TTC549 (cell line): ENCODE measurements at regions not wholly inside any gene's neighbourhood (a gene's known extent, or its start where the extent isn't known, plus 50 kb on each side); places are given as distances from the start of the nearest gene placed in this dataset.
A peak's percentile ranks its signal among the peaks of the same experiment; 100 is the strongest.
"Not testable (repeated sequence)": the region's sequence is repeated elsewhere in the genome, so short reads cannot be mapped to it uniquely, and the experiment has no call there.

Experiments used
- FAIRE-seq: peaks from 2 replicates; lab custom pipeline; 2012; peaks lifted over from hg19 to GRCh38; lab: Jason Lieb, UNC

DNA sequence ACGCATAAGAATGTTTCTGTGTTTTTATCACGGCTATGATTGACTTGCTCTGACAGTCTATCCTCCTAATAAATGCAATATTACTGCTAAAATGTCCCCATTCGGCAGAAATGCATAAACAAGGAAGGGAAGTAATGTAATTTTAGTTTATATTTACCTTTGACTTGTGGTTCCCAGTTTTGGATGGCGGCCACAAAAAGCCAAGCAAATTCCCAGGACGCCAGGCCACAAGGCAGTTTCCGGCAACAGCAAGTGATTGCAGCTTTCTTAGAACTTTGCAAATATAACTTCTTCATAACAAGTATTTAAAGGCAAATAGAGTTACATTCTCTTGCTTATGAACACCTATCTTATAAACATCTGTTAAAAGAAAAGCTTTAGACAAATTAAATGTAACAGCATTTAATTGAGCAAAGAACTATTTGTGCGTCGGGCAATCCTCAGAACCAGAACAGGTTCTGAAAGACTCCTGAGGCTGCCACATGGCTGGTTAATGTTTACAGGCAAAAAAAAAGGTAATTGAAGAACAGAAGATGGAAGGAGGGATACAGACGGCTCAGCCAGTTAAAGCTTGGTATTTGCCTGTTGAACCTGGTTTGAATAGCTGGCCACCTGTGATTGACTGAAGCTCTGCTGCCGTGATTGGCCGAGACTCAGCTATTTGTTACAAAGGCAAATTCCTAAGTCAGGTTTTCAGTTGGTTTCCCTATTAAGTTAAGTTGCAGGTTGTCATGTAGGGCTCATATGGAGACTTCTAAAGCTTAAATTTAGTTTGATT lies 80.8 kb downstream of the C21orf91 start:
- FAIRE-seq: no peak

DNA sequence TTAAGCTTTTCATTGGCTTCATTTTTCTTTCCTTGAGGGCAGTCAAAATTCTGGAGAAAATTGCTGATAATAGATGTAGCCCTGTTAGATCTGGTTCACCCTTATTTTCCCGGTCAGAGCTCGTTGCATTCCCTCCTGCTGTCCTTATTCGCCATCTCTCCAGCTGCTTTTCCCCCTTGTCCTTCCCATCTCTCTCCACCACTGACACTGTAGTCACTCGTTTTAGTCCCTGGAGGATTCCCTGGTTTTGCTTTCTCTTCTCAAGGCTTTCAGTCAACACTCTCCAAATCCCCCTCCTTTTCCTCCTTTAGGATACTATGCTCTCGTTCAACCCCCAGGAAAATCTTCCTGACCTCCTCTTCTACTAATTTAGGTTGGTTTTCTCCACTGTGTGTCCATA lies 83.1 kb downstream of the C21orf91 start:
- no peak for FAIRE-seq

DNA sequence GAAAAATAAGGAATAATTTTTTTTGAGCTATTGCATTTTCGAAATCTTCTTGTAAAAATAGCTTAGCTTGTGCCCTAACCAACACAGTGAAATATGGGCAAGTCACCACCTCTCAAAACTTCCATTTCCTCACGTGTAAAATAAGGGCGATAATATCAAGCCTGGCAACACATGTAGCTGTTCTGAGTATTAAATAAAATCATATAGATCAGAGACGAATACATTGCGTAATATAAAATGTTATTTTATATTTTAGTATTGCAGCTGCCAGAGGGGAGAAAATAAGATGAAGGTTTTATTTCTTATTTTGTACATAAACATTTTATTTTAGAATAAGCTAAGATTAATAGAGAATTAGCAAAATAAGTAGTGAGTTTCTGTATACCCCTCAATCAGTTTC lies 85.9 kb downstream of the C21orf91 start:
- no peak for FAIRE-seq

DNA sequence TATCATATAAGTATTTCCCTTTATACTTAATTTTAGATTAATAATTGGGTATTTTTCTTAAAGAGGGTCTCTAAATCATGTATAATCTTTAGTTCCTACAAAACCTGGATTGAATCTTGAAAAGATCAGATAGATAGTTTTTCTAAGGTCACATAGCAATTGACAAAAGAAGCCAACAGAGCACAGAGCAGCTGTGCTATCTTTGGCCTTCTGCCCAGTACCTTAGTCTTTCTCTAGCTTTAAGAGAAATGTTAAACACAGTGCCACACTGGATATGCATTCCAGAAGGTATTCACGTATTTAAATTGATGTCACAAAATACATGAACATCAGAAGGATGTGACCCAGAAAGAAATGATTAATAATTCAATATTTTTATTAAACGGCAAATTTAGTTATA lies 86.8 kb downstream of the C21orf91 start:
- FAIRE-seq: no peak

DNA sequence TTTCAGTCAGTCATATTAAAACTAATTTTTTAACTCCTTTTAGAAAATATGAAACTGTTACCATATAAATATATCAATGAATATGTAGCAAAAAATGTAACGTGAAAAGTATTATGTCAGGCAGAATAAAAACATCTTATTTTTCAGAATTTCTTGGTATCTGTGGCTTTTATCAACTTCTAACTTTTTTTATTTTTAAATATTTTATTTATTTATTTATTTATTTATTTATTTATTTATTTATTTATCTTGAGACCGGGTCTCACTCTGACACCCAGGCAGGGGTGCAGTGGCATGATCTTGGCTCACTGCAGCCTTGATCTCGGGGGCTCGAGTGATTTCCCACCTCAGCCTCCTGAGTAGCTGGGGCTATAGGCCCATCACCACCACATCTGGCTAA lies 87.6 kb downstream of the C21orf91 start:
- peak; percentile 69 for FAIRE-seq

DNA sequence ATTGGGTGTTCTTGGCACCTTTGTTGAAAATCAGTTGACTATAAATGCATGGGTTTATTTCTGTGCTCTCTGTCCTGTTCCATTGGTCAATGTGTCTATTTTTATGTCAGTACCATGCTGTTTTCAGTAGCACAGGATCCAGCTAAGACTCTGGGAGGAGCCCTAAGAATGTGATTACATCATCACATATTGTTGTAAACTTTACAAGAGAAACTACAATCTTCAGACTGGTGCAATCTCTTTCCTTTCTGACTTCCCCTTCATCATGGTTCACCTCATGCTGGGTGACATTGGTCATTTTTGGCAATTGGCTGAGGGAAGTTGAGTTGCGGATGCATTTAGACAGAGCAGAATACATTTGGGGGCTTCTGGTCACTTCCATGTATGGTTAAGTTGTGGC lies 88.4 kb downstream of the C21orf91 start:
- FAIRE-seq: no peak

DNA sequence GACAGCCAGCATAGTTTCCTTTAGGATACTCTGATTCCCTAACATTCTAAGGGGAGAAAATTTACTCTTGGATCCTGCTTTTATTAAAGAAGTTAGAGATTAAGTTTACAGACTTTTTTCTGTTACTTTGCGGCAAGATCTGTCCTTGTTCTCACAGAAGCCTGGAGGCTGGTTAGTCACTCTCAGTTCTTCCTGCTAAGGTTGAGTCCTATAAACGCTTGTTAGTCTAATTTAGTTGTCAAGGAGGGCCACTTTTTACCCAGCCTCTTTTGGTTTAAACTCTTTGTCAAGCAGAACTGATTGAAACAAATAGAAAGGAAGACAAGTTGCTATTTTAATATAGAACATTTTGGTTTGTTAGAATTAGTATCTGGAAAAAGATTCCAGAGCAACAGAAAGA lies 89.7 kb downstream of the C21orf91 start:
- FAIRE-seq: no peak

DNA sequence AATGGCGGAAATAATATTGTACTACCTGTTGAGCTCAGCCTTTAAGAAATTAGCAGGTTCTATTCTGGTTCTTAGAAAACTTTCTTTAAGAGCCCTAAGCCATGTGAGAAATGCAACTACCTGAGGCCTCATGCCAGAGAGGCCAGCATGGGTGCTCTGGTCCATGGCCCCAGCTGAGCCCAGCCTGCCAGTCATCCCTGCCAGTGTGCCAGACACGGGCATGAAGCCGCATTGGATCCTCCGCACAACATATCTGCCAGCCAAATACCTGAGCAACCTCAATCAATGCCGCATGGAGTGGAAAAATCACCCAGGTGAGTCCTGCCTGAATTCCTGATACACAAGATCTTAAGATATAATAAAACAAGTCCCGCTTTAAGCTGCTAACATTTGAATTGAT lies 91.8 kb downstream of the C21orf91 start:
- FAIRE-seq: no peak

DNA sequence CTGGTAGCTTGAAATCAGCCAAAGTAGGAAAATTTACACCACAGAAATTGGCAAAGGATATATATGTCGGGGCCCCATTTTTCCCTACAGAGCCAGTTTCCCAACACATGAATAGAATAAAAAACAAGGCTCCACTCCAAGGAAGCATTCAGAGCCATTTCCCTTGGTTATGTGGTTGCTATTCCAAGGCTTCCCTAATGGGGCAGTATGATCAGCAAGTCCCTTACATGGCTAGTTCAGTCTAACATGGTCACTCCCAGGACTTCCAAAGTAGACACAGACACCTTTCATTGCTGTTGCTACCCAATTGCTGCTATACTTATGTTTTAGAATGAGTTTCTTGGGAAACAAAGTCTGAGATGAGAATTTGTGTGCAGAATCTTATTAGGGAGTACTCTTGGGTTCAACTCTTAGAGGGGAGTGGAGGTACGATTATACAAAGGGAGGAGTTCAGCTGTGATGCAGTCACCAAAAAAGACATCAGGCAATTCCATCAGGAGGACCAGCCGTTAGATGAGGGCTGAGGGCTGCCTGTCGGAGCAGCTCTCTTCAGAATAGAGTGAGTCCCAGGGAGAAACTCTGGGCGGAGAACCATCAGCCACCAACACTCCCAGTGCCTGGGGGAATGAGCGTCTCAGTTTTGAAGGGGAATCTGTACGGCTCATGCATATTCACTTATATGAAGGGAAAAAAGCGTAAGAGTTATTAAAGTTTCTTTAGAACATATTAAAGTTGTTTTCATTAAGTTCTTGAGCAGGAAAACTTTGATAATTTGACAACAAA lies 92.9 kb downstream of the C21orf91 start:
- FAIRE-seq: no peak

DNA sequence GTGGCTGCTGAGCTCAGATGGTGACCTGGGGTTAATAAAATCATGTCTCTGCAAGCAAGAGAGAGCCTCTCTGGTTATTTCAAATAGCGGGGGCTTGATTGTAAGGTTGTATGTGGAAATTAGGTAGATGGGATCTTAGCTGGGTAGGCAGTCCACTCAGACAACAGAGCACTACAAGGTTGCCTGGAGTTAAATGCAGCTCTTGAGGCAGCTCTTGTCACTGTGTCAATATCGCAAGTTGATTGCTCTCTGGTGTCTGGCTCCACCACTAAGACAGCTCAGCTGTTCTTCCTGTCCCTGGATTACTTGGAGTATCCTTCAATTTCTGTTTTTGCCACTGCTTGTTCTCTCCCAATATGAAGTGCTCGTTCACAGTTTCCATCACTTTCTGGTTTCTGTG lies 93.8 kb downstream of the C21orf91 start:
- FAIRE-seq: no peak

DNA sequence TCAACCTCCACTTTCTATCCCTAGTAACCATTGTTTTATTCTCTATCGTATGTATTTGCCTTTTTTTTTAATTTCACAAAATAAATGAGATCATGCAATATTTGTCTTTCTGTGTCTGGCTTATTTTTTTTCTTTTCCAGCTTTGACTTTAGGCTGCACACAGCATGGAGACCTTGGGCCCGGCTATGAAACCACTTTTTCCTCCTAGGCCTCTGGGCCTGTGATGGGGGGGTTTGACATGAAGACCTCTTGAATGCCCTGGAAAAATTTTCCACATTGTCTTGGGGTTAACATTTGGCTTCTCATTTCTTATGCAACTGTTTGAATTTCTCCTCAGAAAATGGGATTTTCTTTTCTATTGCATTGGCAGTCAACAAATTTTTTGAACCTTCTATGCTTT lies 100.2 kb upstream of the BTG3 start:
- FAIRE-seq: no peak

DNA sequence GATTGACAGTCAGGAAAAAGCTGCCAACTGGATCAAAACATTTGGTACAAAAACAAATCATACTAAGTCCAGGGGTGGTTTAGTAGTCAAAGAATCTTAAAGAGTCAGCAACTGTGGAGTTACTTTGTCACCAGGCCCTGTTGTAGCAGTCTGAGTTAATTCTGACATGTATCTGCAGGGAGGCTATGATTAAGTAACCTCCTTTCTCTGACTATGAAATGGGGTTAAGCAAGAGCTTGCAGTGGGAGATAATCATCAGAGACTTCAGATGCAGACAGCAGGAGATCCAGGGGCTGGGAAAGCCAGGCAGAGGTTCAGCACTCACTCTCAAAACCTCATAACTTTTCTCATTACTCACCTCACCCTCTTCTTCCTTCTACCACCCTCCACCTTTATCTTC lies 99.2 kb upstream of the BTG3 start:
- no peak for FAIRE-seq

DNA sequence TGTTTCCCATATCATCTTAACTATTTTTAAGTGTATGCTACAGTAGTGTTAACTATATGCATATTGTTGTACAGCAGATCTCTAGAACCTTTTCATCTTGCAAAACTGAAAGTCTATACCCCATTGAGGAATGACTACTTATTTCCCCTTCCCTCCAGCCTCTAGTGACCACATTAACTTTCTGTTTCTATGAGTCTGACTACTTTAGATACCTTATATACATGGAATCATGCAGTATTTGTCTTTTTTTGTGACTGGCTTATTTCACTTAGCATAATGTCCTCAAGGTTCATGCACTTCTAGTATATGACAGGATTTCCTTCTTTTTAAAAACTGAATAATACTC lies 96.5 kb upstream of the BTG3 start:
- FAIRE-seq: no peak

DNA sequence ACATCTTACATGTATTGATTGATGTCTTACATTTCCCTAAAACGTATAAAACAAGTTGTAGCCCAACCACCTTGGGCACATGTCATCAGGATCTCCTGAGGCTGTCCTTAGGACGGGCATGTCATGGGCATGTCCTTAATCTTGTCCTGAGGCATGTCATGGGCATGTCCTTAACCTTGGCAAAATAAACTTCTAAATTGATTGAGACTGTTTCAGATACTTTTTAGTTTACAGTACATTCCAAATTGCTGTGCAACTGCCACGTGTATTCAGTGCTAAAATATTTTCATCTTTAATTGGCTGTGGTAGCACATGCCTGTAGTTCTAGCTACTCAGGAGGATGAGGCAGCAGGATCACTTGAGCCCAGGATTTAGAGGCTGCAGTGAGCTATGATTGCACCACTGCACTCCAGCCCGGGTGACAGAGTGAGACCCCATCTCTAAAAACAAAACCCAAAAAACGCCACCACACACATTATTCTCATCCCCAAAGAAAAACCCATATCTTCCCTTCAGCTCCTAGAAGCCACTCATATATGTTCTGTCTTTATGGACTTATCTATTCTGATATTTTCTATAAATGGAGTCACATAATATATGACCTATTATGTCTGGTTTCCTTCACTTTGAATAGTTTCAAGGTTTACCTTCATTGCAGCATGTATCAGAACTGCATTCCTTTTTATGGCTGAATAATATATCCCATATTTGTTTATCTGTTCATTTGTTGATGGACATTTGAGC lies 96.0 kb upstream of the BTG3 start:
- no peak for FAIRE-seq

DNA sequence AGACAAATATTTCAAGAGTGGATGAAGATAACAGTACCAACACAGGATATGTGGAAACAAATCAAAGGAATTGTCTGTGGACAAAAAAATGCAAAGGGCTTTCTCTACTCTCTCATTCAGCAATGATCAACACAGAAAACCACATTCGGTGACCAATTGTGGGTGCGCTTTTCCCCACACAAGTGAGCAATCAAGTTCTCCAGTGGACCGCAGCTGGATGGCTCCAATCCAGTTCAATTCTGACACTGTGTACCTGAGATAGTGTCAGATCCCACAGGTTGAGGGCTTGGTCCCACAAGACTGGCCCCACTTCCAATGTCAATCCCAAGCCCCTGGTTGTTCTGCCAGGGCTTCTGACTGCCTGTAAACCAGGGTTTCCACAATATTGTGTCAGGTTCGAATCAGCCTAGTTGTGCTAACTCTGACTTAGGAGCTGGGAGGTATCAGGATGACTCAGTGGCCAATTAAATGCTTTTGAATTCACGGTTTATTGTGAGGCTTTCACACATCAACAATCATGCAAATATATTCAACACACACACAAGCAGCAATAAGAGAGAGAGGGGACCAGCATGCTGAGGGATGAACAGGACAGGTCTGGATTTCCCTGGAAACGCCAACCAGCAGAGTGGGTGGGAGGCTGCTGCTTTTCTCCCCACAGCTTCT lies 87.0 kb upstream of the BTG3 start:
- no peak for FAIRE-seq

DNA sequence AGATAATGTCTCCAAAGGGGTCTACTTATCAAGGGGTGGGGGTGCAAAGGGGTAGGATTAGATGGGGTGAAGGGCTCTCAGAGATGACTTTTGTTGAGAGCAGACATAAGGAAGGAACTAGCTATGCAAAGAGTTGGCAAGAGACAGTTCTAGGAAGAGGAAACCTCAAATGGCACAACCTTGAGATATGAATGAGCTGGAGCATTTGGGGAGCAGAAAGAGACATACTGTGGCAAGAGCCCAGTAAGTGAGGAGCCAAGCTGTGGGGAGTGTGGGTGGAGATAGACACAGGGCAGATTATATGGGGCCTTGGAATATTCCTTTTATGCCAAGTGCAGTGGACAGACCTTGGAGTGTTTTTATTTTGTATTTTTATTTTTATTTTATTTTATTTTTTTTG lies 84.8 kb upstream of the BTG3 start:
- no peak for FAIRE-seq

DNA sequence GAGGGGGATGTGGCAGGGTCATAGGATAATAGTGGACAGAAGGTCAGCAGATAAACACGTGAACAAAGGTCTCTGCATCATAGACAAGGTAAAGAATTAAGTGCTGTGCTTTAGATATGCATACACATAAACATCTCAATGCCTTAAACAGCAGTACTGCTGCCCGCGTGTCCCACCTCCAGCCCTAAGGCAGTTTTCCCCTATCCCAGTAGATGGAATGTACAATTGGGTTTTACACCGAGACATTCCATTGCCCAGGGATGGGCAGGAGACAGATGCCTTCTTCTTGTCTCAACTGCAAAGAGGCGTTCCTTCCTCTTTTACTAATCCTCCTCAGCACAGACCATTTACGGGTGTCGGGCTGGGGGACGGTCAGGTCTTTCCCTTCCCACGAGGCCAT lies 81.7 kb upstream of the BTG3 start:
- FAIRE-seq: not testable (repeated sequence)

DNA sequence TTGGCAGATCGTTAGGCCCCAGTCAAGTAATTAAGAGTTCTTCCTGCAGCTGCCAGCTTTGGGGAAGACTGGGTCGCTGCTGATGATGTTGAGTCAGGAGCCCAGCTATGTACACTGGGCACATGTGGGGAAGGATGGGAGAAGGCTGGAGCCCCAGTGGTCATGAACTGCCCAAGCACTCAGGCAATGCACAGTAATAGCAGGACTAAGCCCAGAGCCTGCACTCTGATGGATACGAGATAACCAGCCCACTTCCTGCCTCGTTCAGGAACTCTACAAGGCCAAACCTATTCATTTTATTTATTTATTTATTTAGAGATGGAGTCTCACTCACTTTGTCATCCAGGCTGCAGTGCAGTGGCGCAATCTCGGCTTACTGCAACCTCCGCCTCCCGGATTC lies 81.1 kb upstream of the BTG3 start:
- no peak for FAIRE-seq

DNA sequence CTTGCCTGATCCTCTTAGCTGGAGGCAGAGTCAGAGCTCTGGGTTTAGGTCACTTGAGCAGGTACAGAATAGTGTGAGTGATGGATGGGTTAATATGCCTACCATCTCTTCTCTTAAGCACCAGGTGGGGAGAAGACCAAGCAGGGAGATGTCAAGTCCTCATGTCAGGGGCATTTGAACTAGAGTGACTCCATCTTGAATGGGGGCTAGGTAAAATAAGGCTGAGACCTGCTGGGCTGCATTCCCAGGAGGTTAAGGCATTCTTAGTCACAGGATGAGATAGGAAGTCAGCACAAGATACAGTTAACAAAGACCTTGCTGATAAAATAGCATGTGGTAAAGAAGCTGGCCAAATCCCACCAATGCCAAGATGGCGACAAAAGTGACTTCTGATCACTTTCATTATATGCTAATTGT lies 77.4 kb upstream of the BTG3 start:
- FAIRE-seq: no peak

DNA sequence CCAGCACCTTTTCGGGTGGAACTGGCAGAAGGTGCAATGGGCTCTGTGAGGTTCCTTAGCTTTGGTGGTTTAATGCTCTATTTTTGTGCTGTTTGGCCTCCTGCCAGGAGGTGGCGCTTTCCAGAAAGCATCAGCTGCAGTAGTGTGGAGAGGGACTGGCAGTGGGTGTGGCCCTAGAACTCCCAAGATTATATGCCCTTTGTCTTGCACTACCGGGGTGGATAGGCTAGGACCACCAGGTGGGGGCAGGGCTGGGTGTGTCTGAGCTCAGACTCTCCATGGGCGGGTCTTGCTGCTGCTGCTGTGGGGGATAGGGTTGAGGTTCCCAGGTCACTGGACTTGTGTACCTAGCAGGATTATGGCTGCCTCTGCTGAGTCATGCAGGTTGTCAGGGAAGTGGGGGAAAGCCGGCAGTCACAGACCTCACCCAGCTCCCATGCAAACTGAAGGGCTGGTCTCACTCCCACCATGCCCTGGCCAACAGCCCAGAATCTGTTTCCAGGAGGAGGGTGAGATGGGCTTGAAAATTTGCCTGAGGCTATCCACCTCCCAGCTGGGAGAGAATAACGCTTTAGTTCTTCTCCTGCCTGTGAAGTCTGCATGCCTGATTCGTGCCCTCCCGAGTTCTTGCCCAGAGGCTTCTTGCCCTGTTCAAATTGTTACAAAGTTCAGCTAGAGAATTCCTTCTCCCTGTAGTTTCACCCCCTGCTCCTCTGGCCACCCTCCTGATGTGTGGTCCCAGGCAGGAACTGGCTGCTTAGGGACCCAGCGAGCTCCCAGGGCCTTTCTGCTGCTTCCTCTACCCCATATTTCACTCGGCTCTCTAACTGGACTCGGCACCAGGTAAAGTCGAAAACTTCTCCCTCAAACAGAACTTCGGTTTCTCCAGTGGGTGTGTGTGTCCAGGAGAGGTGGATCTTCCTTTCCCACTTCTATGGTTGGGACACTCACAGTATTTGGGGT lies 76.5 kb upstream of the BTG3 start:
- no peak for FAIRE-seq

DNA sequence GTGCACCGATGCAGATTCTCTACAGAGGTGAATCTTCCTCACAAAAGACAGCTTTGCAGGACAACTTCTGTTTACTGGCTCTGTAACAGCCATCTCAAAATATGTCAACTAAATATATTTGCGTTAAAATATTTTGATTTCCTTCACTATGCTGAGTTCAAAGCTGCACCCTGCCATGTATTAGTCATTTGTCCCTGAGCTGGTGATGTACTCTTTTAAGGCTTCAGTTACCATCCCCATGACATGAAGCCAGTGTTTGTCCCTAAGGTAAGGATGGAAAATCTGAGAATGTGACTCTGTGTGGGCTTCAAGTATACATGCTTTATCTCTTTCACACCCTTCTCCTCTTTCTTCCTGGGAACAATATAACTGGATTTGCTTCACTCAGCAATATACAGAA lies 70.2 kb upstream of the BTG3 start:
- no peak for FAIRE-seq
